Endothelial cell of umbilical vein (primary cell): ENCODE measurements at regions not wholly inside any gene's neighbourhood (a gene's known extent, or its start where the extent isn't known, plus 50 kb on each side); places are given as distances from the start of the nearest gene placed in this dataset.

Source experiments
- BruUV-seq: library from RNA; stranded (reverse); fragments of 400-500 nt; replicated peaks from 2 replicates; lab custom pipeline; 2021; lab: Mats Ljungman, UMichigan
- CTCF ChIA-PET: fragments of 300-600, 350-600 bp; sonication (Branson Sonifier 250); formaldehyde crosslinking; loops from one replicate; lab custom pipeline; 2021; ENCODE audit warnings: antibody characterized with exemption, inconsistent platforms; lab: Charles Lee
- POLR2A ChIA-PET: fragments of 300-600, 350-600 bp; sonication (Branson Sonifier 250); formaldehyde crosslinking; loops from one replicate; lab custom pipeline; 2021; ENCODE audit warnings: antibody characterized with exemption, inconsistent platforms; lab: Charles Lee
- DNase-seq: peaks from one replicate; pipeline ENCODE4 v3.0.0-alpha.2; 2011; ENCODE audit warnings: low read depth, low spot score
- FAIRE-seq: peaks from 2 replicates; lab custom pipeline; 2011; peaks lifted over from hg19 to GRCh38; lab: Jason Lieb, UNC
- H2AFZ ChIP-seq: 2 replicates; pipeline ENCODE4 v1.6.0; 2012; ENCODE audit warnings: low read depth, low read length, control low read depth, inconsistent platforms
- H3K27ac ChIP-seq: 2 replicates; pipeline ENCODE4 v1.5.1; 2011; ENCODE audit warnings: low read depth, mild to moderate bottlenecking, control low read depth, low read length, moderate library complexity; ENCODE audit not compliant: insufficient read depth
- H3K27me3 ChIP-seq, 2 experiments: 2 replicates each; pipeline versions ENCODE4 v1.6.0 to v1.6.1; 2011; ENCODE audit warnings: low read length in 2 of 2, mixed read lengths in 1 of 2; ENCODE audit not compliant: control insufficient read depth in 2 of 2, insufficient read depth in 2 of 2
- H3K36me3 ChIP-seq, 2 experiments: 2 replicates in 1 of 2; 3 replicates in 1 of 2; pipeline ENCODE4 v1.5.1; 2011; ENCODE audit warnings: low read length in 2 of 2, mild to moderate bottlenecking in 1 of 2, moderate library complexity in 1 of 2; ENCODE audit not compliant: control insufficient read depth in 2 of 2, insufficient read depth in 2 of 2; ENCODE audit errors: extremely low read depth in 1 of 2
- H3K4me1 ChIP-seq: 3 replicates; pipeline ENCODE4 v1.5.1; 2011; ENCODE audit warnings: mild to moderate bottlenecking, low read length; ENCODE audit not compliant: control insufficient read depth, insufficient read depth; ENCODE audit errors: extremely low read depth
- H3K4me2 ChIP-seq: 2 replicates; pipeline ENCODE4 v1.6.1; 2011; ENCODE audit warnings: low read length, control low read depth, mixed read lengths; ENCODE audit not compliant: insufficient read depth
- H3K4me3 ChIP-seq, 3 experiments: fragments of 200-600 bp in 1 of 3; sonication (generic), shearing (Covaris generic) in 1 of 3; replicated peaks in 1 of 3; 2 replicates each; pipeline ENCODE4 v1.5.1; 2011 to 2016; ENCODE audit warnings: control low read depth in 3 of 3, low read length in 3 of 3, mild to moderate bottlenecking in 2 of 3, inconsistent platforms in 1 of 3, low read depth in 1 of 3, moderate library complexity in 1 of 3; ENCODE audit not compliant: insufficient read depth in 1 of 3
- H3K79me2 ChIP-seq: 2 replicates; pipeline ENCODE4 v1.6.0; 2012; ENCODE audit warnings: low read length, inconsistent platforms; ENCODE audit not compliant: control insufficient read depth, insufficient read depth
- H3K9ac ChIP-seq: replicated peaks from 2 replicates; pipeline ENCODE3; 2011; ENCODE audit warnings: low read length, control low read depth; ENCODE audit not compliant: insufficient read depth; ENCODE audit errors: extremely low read depth
- H3K9me1 ChIP-seq: replicated peaks from 3 replicates; pipeline ENCODE4 v1.6.0; 2011; ENCODE audit warnings: mild to moderate bottlenecking, low read length; ENCODE audit not compliant: control insufficient read depth, insufficient read depth; ENCODE audit errors: extremely low read depth
- H3K9me3 ChIP-seq: replicated peaks from 2 replicates; pipeline ENCODE4 v1.5.1; 2012; ENCODE audit warnings: low read length, inconsistent platforms; ENCODE audit not compliant: control insufficient read depth, insufficient read depth
- H4K20me1 ChIP-seq: replicated peaks from 2 replicates; pipeline ENCODE3; 2011; ENCODE audit warnings: mild to moderate bottlenecking, low read length; ENCODE audit not compliant: control insufficient read depth, insufficient read depth; ENCODE audit errors: extremely low read depth
- EZH2 ChIP-seq: IDR thresholded peaks from 2 replicates; pipeline ENCODE4 v1.6.1; 2012; ENCODE audit warnings: borderline replicate concordance, low read depth, mild to moderate bottlenecking, moderate library complexity, low read length, inconsistent platforms; ENCODE audit not compliant: severe bottlenecking
- FOS ChIP-seq: IDR thresholded peaks from 2 replicates; pipeline ENCODE4 v1.6.1; 2011; ENCODE audit warnings: mild to moderate bottlenecking, low read length, moderate library complexity, borderline replicate concordance; ENCODE audit not compliant: insufficient read depth
- GATA2 ChIP-seq: IDR thresholded peaks from 2 replicates; pipeline ENCODE4 v1.7.0; 2011; ENCODE audit warnings: low read depth, mild to moderate bottlenecking, moderate library complexity, mixed read lengths, low read length; ENCODE audit not compliant: insufficient read length, insufficient read depth
- JUN ChIP-seq: IDR thresholded peaks from 2 replicates; pipeline ENCODE4 v1.6.1; 2011; ENCODE audit warnings: borderline replicate concordance, low read depth; ENCODE audit not compliant: insufficient read length, insufficient read depth
- MYC ChIP-seq: IDR thresholded peaks from one replicate; pipeline ENCODE4 v1.6.1; 2011; ENCODE audit warnings: mild to moderate bottlenecking, low read depth, low read length
- POLR2A ChIP-seq: IDR thresholded peaks from 2 replicates; pipeline ENCODE4 v1.6.1; 2012; ENCODE audit warnings: low read depth, mild to moderate bottlenecking, control low read depth, low read length
- POLR2AphosphoS5 ChIP-seq: IDR thresholded peaks from 2 replicates; pipeline ENCODE4 v1.6.1; 2012; ENCODE audit warnings: low read depth, mild to moderate bottlenecking, control low read depth, low read length, moderate library complexity; ENCODE audit not compliant: insufficient read depth
- dilution Hi-C: fragments of 300-500 bp; cut with MboI; formaldehyde crosslinking; loops from one replicate; pipeline ENCODE4 v1.15.0; 2019; ENCODE audit warnings: low sequenced_read_pairs; ENCODE audit not compliant: extremely low pct_ligation_motif_present
- intact Hi-C: fragments of 100-400 bp; cut with micrococcal nuclease; formaldehyde crosslinking; loops from one replicate; pipeline ENCODE4 v1.10.0; 2022
- TF ChIP-seq, protein P1 (sequence below), 2 donors: IDR thresholded peaks; 1 replicate in 1 of 2; 2 replicates in 1 of 2; pipeline ENCODE4 v1.5.1; 2011; ENCODE audit warnings: low read length in 2 of 2, mild to moderate bottlenecking in 2 of 2, moderate library complexity in 2 of 2, control low read depth in 1 of 2, inconsistent platforms in 1 of 2, low read depth in 1 of 2; ENCODE audit not compliant: insufficient read depth in 1 of 2; ENCODE audit errors: extremely low read depth in 1 of 2

DNA sequence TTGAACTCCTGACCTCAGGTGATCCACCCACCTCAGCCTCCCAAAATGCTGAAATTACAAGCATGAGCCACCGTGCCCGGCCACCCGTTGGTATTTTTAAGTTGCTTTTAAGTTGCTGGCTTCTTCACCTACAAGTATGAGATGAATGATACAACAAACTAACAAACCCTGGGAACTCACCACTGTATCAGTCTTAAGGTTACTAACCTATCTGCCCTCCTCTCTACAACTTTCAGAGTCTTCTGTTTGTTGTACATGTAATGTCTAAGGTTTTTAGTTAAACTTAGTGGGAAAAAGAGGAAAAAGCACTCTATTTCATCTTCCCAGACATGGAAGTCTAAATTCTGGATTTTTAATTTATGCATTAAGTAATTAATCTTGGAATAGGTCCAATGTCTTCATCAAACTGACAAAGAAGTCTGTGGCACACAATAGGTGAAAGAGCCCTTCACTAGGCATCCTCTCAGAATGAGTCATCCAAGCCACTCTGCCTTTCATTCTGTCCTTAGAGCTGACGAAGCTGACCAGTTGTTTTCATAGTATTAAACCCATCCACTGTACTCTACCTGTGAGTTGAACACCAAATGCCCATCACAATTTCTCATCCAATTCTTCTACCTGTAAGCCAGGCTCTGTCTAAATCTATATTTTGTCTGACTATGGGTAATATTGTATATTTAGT lies 936.1 kb downstream of the TUSC7 start:
- no peak overlapping the region for H3K27ac ChIP-seq
- no peaks in the 10 kb centered on the region for H3K79me2 ChIP-seq
- H3K27me3 ChIP-seq = no peaks in the 10 kb centered on the region
- no peaks in the 10 kb centered on the region for H3K4me1 ChIP-seq
- TF ChIP-seq, protein P1, sequence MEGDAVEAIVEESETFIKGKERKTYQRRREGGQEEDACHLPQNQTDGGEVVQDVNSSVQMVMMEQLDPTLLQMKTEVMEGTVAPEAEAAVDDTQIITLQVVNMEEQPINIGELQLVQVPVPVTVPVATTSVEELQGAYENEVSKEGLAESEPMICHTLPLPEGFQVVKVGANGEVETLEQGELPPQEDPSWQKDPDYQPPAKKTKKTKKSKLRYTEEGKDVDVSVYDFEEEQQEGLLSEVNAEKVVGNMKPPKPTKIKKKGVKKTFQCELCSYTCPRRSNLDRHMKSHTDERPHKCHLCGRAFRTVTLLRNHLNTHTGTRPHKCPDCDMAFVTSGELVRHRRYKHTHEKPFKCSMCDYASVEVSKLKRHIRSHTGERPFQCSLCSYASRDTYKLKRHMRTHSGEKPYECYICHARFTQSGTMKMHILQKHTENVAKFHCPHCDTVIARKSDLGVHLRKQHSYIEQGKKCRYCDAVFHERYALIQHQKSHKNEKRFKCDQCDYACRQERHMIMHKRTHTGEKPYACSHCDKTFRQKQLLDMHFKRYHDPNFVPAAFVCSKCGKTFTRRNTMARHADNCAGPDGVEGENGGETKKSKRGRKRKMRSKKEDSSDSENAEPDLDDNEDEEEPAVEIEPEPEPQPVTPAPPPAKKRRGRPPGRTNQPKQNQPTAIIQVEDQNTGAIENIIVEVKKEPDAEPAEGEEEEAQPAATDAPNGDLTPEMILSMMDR (IDR thresholded peaks at IDR 0.05; ENCODE audit: extremely low read depth in 1 of 2, insufficient read depth in 1 of 2, low read depth in 1 of 2, low read length in 2 of 2) = no peak
- TF ChIP-seq POLR2AphosphoS5 = no peak
- TF ChIP-seq FOS = peak; percentile 70
- no TSS peak for BruUV-seq
- ChIA-PET CTCF (interaction anchor here (1.1 kb wide), 1 partner anchor 24 kb away, joined by 3 read pairs; no protein-coding TSS in a partner anchor), POLR2A (no interaction called here)
- peak; percentile 8 for DNase-seq
- dilution Hi-C loops = no loop called here
- no peak overlapping the region for H3K9ac ChIP-seq
- no peaks in the 10 kb centered on the region for H3K9me3 ChIP-seq
- no peak overlapping the region for H3K4me3 ChIP-seq
- FAIRE-seq = no peak
- H3K4me2 ChIP-seq = no peak overlapping the region
- H4K20me1 ChIP-seq = no peaks in the 10 kb centered on the region
- H3K9me1 ChIP-seq = no peaks in the 10 kb centered on the region
- intact Hi-C loops = loop anchor here (10.0 kb wide), 1 partner anchor 209 kb away; no protein-coding TSS in a partner anchor
- H2AFZ ChIP-seq = no peak overlapping the region
- H3K36me3 ChIP-seq = no peaks in the 10 kb centered on the region

DNA sequence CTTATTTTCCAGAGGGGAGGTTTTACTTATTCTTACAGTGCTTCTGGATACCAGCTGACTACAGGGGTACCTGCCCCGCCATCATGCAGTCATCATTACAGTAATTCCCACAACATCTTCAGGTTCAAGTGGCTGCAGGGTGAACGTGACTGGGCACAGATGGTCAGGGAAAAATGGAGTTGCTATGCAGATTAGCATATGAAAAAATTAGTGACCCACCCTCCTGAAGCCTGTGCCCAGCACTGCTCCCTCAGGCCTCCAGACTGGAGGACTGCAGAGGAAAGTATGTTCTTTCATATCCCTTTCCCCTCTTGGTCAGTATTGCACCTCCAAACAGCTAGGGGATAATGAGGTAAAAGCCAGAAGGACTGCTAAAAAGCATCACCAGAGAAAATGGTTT lies 937.9 kb downstream of the TUSC7 start:
- H3K9me3 ChIP-seq = no peaks in the 10 kb centered on the region
- no peak for TF ChIP-seq EZH2
- TF ChIP-seq GATA2 = no peak
- TF ChIP-seq POLR2A = no peak
- no peak for TF ChIP-seq JUN
- TF ChIP-seq MYC = no peak
- no peak for FAIRE-seq
- H3K27ac ChIP-seq = no peak overlapping the region
- H3K79me2 ChIP-seq = no peaks in the 10 kb centered on the region
- BruUV-seq = no TSS peak
- H3K9ac ChIP-seq = no peak overlapping the region
- H4K20me1 ChIP-seq = no peaks in the 10 kb centered on the region
- dilution Hi-C loops (no loop called here), intact Hi-C loops (loop anchor here (10.0 kb wide), 1 partner anchor 207 kb away; no protein-coding TSS in a partner anchor)
- no peaks in the 10 kb centered on the region for H3K9me1 ChIP-seq
- ChIA-PET CTCF (no interaction called here), POLR2A (no interaction called here)
- no peak overlapping the region for H3K4me2 ChIP-seq
- no peaks in the 10 kb centered on the region for H3K27me3 ChIP-seq
- no peak for DNase-seq
- no peaks in the 10 kb centered on the region for H3K36me3 ChIP-seq
- H3K4me1 ChIP-seq = no peaks in the 10 kb centered on the region
- H2AFZ ChIP-seq = no peak overlapping the region
- H3K4me3 ChIP-seq = no peak overlapping the region
